HEK293 (cell line): ENCODE measurements at regions not wholly inside any gene's neighbourhood (a gene's known extent, or its start where the extent isn't known, plus 50 kb on each side); places are given as distances from the start of the nearest gene placed in this dataset.

Source experiments
- CTCF ChIA-PET: fragments of 350-600 bp; formaldehyde crosslinking; extraction: SDS; loops from one replicate; lab custom pipeline; 2021; ENCODE audit warnings: antibody characterized with exemption; lab: Yijun Ruan, JAX
- POLR2A ChIA-PET: fragments of 300-600 bp; formaldehyde crosslinking; extraction: SDS; loops from one replicate; lab custom pipeline; 2020; ENCODE audit warnings: antibody characterized with exemption, inconsistent platforms; lab: Yijun Ruan, JAX
- H3K27ac ChIP-seq: fragments of 200-500 bp; sonication (Bioruptor generic); 2 replicates; pipeline ENCODE4 v1.5.1; 2014; ENCODE audit warnings: low read depth, low read length, control low read depth, inconsistent platforms; ENCODE audit errors: extremely low read depth
- H3K36me3 ChIP-seq, 2 experiments: fragments of 200-500 bp in 1 of 2; sonication (Bioruptor generic) in 1 of 2; 1 replicate in 1 of 2; 2 replicates in 1 of 2; pipeline ENCODE4 v1.5.1; 2014 to 2017; ENCODE audit warnings: inconsistent platforms in 2 of 2, low read length in 2 of 2; ENCODE audit not compliant: control insufficient read depth in 2 of 2, insufficient read depth in 1 of 2
- H3K4me1 ChIP-seq: fragments of 200-500 bp; sonication (Bioruptor generic); 2 replicates; pipeline ENCODE4 v1.5.1; 2014; ENCODE audit warnings: mild to moderate bottlenecking, low read length, inconsistent platforms; ENCODE audit not compliant: control insufficient read depth, insufficient read depth
- H3K4me3 ChIP-seq: 2 replicates; pipeline ENCODE4 v1.5.1; 2011; ENCODE audit warnings: low read depth, mild to moderate bottlenecking, control low read depth, low read length, moderate library complexity
- H3K9me3 ChIP-seq: fragments of 200-500 bp; sonication (Bioruptor generic); 2 replicates; pipeline ENCODE4 v1.5.1; 2014; ENCODE audit warnings: low read depth, low read length, inconsistent platforms; ENCODE audit not compliant: control insufficient read depth, insufficient read depth
- FEZF1 ChIP-seq: fragments of 450-650 bp; formaldehyde crosslinking; IDR thresholded peaks from 2 replicates; pipeline ENCODE4 v1.5.1; 2016; ENCODE audit warnings: missing biosample characterization, missing genetic modification characterization
- GFI1B ChIP-seq: fragments of 450-650 bp; formaldehyde crosslinking; IDR thresholded peaks from 2 replicates; pipeline ENCODE4 v1.5.1; 2016; ENCODE audit warnings: missing biosample characterization, missing genetic modification characterization
- HOXA7 ChIP-seq: sonication (generic); formaldehyde crosslinking; IDR thresholded peaks from 2 replicates; pipeline ENCODE4 v1.8.1; 2022; ENCODE audit warnings: missing genetic modification reagents, borderline replicate concordance
- KLF17 ChIP-seq: fragments of 450-650 bp; formaldehyde crosslinking; IDR thresholded peaks from 2 replicates; pipeline ENCODE4 v1.5.1; 2016; ENCODE audit warnings: missing biosample characterization, missing genetic modification characterization
- SP2 ChIP-seq: fragments of 450-650 bp; formaldehyde crosslinking; IDR thresholded peaks from 2 replicates; pipeline ENCODE4 v1.5.1; 2016; ENCODE audit warnings: missing biosample characterization, missing genetic modification characterization
- ZBTB48 ChIP-seq: fragments of 450-650 bp; formaldehyde crosslinking; IDR thresholded peaks from 2 replicates; pipeline ENCODE4 v1.5.1; 2016; ENCODE audit warnings: missing biosample characterization, missing genetic modification characterization
- ZFP69B ChIP-seq: fragments of 450-650 bp; formaldehyde crosslinking; IDR thresholded peaks from 2 replicates; pipeline ENCODE4 v1.5.1; 2016; ENCODE audit warnings: missing biosample characterization, missing genetic modification characterization
- ZNF10 ChIP-seq: fragments of 450-650 bp; formaldehyde crosslinking; IDR thresholded peaks from 2 replicates; pipeline ENCODE4 v1.5.1; 2017; ENCODE audit warnings: missing biosample characterization, missing genetic modification characterization
- ZNF133 ChIP-seq: fragments of 450-650 bp; formaldehyde crosslinking; IDR thresholded peaks from 2 replicates; pipeline ENCODE4 v1.5.1; 2016; ENCODE audit warnings: missing biosample characterization, missing genetic modification characterization
- ZNF146 ChIP-seq: fragments of 450-650 bp; formaldehyde crosslinking; IDR thresholded peaks from 2 replicates; pipeline ENCODE4 v1.5.1; 2016; ENCODE audit warnings: missing biosample characterization, missing genetic modification characterization
- ZNF155 ChIP-seq: fragments of 450-650 bp; formaldehyde crosslinking; IDR thresholded peaks from 2 replicates; pipeline ENCODE4 v1.5.1; 2016; ENCODE audit warnings: missing biosample characterization, missing genetic modification characterization
- ZNF211 ChIP-seq: fragments of 450-650 bp; formaldehyde crosslinking; IDR thresholded peaks from 2 replicates; pipeline ENCODE4 v1.5.1; 2016; ENCODE audit warnings: low read depth, missing biosample characterization, missing genetic modification characterization
- ZNF341 ChIP-seq: fragments of 450-650 bp; formaldehyde crosslinking; IDR thresholded peaks from 2 replicates; pipeline ENCODE4; 2016; ENCODE audit warnings: low read depth, missing biosample characterization, missing genetic modification characterization
- ZNF350 ChIP-seq: fragments of 450-650 bp; formaldehyde crosslinking; IDR thresholded peaks from 2 replicates; pipeline ENCODE4 v1.5.0; 2017; ENCODE audit warnings: missing biosample characterization, mild to moderate bottlenecking, missing genetic modification characterization
- ZNF423 ChIP-seq: fragments of 450-650 bp; formaldehyde crosslinking; IDR thresholded peaks from 2 replicates; pipeline ENCODE4 v1.5.1; 2016; ENCODE audit warnings: missing biosample characterization, missing genetic modification characterization
- ZNF513 ChIP-seq: fragments of 450-650 bp; IDR thresholded peaks from 2 replicates; pipeline ENCODE4 v1.5.1; 2018; ENCODE audit warnings: missing biosample characterization, missing genetic modification characterization
- ZNF629 ChIP-seq: fragments of 450-650 bp; formaldehyde crosslinking; IDR thresholded peaks from 2 replicates; pipeline ENCODE4 v1.5.1; 2017; ENCODE audit warnings: missing biosample characterization, missing genetic modification characterization
- ZNF777 ChIP-seq: fragments of 450-650 bp; formaldehyde crosslinking; IDR thresholded peaks from 2 replicates; pipeline ENCODE4 v1.5.1; 2017; ENCODE audit warnings: missing biosample characterization, missing genetic modification characterization, borderline replicate concordance
- ZSCAN30 ChIP-seq: fragments of 450-650 bp; IDR thresholded peaks from 2 replicates; pipeline ENCODE4 v1.5.1; 2018; ENCODE audit warnings: missing biosample characterization, mild to moderate bottlenecking, missing genetic modification characterization, moderate library complexity
- TF ChIP-seq, protein P1 (sequence below): fragments of 450-650 bp; formaldehyde crosslinking; IDR thresholded peaks from 2 replicates; pipeline ENCODE4 v1.5.1; 2016; ENCODE audit warnings: missing biosample characterization, missing genetic modification characterization
- TF ChIP-seq, protein P2 (sequence below): fragments of 450-650 bp; formaldehyde crosslinking; IDR thresholded peaks from 2 replicates; pipeline ENCODE4 v1.5.1; 2016; ENCODE audit warnings: missing biosample characterization, missing genetic modification characterization

GRCh38 chr11:70926543-70927201 lies 325.7 kb downstream of the SHANK2 start (continued):
- TF ChIP-seq KLF17, result no peak
- TF ChIP-seq ZNF10 (tag by site-specific recombination), result no peak
- no peak for TF ChIP-seq ZNF777 (tag by site-specific recombination)
- TF ChIP-seq ZNF513 (tag by site-specific recombination), result no peak
- TF ChIP-seq ZNF341 (tag by site-specific recombination), result no peak
- no peak for TF ChIP-seq ZNF423 (tag by site-specific recombination)
- TF ChIP-seq, all 188 proteins: peak for 0

DNA sequence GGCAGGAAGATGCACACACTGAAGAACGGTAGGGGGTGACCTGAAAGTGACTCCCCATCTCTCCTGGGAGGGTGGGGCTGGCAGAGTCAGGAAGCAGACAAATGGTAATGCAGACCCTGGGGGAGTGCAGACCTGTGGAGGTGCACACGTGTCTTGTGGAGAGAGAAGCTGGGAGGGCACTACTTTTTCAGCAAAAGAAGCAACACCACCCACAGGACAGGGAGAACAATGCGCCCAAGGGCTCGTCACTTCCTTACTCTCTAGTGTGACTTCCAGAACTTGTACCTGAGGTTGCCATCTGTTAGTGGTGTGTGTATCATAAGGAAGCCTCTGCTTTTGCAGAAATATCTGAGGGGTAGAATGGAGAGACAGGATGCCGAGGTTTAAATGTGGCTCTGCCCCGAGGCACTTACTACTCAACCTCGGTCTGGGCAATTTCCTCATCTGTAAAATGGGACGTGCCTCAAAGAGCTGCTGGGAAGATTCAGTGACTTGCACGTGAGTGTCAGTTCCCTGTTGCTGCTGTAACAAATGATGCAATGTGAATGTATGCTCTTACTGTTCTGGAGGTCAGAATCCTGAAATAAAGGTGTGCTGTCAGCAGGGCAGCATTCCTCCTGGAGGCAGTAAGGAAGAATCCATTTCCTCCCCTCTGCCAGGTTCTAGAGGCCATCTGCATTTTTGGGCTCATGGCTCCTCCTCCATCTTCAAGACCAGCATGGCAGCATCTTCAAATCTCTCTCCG lies 323.4 kb downstream of the SHANK2 start:
- H3K36me3 ChIP-seq, result no peaks in the 10 kb centered on the region
- no peaks in the 10 kb centered on the region for H3K9me3 ChIP-seq
- POLR2A ChIA-PET, result no interaction called here
- CTCF ChIA-PET, result no interaction called here
- TF ChIP-seq ZNF146, result no peak
- no peak for TF ChIP-seq ZFP69B (tag by site-specific recombination)
- TF ChIP-seq GFI1B (tag by site-specific recombination), result no peak
- TF ChIP-seq ZNF133 (tag by site-specific recombination), result no peak
- TF ChIP-seq FEZF1 (tag by site-specific recombination), result no peak
- TF ChIP-seq ZNF513 (tag by site-specific recombination), result no peak
- TF ChIP-seq ZNF155, result no peak
- no peak for TF ChIP-seq SP2 (tag by site-specific recombination)
- TF ChIP-seq ZSCAN30, result no peak
- no peak for TF ChIP-seq HOXA7 (CRISPR knock-in tag)
- no peak for TF ChIP-seq ZNF211 (tag by site-specific recombination)
- TF ChIP-seq ZNF350, result no peak
- TF ChIP-seq ZNF629 (tag by site-specific recombination), result no peak
- TF ChIP-seq, protein P1, sequence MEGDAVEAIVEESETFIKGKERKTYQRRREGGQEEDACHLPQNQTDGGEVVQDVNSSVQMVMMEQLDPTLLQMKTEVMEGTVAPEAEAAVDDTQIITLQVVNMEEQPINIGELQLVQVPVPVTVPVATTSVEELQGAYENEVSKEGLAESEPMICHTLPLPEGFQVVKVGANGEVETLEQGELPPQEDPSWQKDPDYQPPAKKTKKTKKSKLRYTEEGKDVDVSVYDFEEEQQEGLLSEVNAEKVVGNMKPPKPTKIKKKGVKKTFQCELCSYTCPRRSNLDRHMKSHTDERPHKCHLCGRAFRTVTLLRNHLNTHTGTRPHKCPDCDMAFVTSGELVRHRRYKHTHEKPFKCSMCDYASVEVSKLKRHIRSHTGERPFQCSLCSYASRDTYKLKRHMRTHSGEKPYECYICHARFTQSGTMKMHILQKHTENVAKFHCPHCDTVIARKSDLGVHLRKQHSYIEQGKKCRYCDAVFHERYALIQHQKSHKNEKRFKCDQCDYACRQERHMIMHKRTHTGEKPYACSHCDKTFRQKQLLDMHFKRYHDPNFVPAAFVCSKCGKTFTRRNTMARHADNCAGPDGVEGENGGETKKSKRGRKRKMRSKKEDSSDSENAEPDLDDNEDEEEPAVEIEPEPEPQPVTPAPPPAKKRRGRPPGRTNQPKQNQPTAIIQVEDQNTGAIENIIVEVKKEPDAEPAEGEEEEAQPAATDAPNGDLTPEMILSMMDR (tag by site-specific recombination), result no peak
- TF ChIP-seq ZBTB48, result no peak
- TF ChIP-seq, protein P2, sequence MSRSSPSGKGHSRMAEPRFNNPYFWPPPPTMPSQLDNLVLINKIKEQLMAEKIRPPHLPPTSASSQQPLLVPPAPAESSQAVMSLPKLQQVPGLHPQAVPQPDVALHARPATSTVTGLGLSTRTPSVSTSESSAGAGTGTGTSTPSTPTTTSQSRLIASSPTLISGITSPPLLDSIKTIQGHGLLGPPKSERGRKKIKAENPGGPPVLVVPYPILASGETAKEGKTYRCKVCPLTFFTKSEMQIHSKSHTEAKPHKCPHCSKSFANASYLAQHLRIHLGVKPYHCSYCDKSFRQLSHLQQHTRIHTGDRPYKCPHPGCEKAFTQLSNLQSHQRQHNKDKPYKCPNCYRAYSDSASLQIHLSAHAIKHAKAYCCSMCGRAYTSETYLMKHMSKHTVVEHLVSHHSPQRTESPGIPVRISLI (tag by site-specific recombination), result no peak
- TF ChIP-seq, all 188 proteins: peak for 0
- Histone ChIP-seq H3K4me3 (no peak overlapping the region), H3K4me1 (no peaks in the 10 kb centered on the region), H3K27ac (no peak overlapping the region)
